ENCODE measurements at regions not wholly inside any gene's neighbourhood (a gene's known extent, or its start where the extent isn't known, plus 50 kb on each side); places are given as distances from the start of the nearest gene placed in this dataset.

DNA sequence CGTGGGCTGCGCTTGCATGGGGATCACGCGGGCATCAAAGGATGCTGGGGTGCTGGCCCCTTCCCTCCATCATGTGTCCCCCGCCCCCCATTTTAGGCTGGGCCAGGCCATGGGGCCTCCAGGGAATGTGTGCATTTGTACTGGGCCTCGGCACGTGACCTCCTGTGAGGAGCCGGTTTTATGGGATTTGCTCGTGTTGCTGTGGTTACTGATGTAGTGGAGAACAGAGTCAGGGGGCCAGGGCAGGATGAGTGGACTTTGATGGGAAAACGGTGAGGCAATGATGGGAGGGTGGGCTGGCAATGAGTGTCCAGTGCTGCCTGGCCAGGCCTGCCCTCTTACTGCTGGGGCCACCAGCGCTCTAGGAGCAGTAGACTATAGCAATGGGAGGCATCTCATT is 257.7 kb downstream of the LOXHD1 start:
- no peak overlapping the region for H3K4me3 ChIP-seq (ENCODE audit: low read depth, low read length)

DNA sequence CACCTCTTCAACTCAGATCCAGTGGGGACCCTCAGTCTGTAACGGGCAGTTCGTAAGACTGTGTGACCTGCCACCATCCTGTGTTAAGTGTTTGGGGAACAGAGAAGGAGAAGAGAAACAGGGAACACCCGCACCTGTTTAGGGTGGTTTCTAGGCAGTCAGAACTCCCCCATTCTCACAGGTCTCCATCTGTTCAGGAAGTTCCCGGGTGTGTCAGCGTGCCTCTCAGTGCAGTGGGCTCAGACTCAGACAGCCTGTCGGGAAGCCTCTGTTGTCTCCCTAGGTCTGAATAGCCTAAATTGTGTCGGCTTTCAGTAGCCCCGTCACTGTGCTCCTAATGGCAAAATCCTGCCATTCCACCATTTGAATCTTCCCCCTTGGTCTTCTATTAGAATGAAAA is 256.6 kb downstream of the LOXHD1 start:
- no peak overlapping the region for H3K4me3 ChIP-seq (ENCODE audit: low read depth, low read length)
- TF ChIP-seq, protein P1, sequence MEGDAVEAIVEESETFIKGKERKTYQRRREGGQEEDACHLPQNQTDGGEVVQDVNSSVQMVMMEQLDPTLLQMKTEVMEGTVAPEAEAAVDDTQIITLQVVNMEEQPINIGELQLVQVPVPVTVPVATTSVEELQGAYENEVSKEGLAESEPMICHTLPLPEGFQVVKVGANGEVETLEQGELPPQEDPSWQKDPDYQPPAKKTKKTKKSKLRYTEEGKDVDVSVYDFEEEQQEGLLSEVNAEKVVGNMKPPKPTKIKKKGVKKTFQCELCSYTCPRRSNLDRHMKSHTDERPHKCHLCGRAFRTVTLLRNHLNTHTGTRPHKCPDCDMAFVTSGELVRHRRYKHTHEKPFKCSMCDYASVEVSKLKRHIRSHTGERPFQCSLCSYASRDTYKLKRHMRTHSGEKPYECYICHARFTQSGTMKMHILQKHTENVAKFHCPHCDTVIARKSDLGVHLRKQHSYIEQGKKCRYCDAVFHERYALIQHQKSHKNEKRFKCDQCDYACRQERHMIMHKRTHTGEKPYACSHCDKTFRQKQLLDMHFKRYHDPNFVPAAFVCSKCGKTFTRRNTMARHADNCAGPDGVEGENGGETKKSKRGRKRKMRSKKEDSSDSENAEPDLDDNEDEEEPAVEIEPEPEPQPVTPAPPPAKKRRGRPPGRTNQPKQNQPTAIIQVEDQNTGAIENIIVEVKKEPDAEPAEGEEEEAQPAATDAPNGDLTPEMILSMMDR (IDR thresholded peaks at IDR 0.05; ENCODE audit: borderline replicate concordance, insufficient read depth, low read depth, low read length): no peak

More for the DNA sequence above, 257.7 kb downstream of the LOXHD1 start:
- TF ChIP-seq, protein P1 (IDR thresholded peaks at IDR 0.05; ENCODE audit: borderline replicate concordance, insufficient read depth, low read depth, low read length): no peak

DNA sequence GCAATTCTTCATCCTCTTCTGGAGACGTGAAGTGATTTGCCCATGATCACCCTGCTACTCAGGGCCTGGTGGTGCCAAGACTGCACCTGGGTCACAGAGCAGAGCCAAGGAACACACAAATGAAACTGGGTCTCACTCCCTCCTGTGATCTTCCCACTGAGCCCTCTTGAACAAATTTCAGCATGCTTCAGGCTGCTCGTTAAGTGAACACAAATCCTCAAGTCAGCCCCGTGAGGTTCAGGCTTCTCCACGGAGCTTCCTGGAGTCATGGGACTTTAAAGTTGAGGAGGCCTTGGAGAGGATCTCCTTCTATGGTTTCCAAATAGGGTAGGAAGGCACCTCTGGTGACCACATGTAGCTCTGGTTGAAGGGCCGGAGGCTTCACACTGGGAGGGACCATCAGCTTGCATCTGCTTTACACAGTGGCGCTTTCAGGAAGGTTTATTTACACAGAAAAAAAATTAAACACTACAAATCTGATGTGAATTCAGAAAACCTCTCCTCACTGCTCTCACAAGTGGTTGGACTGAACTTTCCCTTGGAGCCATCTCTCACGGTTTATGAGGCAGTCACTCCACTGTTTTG is 255.4 kb downstream of the LOXHD1 start:
- no peak overlapping the region for H3K4me3 ChIP-seq (ENCODE audit: low read depth, low read length)
- TF ChIP-seq, protein P1 (IDR thresholded peaks at IDR 0.05; ENCODE audit: borderline replicate concordance, insufficient read depth, low read depth, low read length): no peak

DNA sequence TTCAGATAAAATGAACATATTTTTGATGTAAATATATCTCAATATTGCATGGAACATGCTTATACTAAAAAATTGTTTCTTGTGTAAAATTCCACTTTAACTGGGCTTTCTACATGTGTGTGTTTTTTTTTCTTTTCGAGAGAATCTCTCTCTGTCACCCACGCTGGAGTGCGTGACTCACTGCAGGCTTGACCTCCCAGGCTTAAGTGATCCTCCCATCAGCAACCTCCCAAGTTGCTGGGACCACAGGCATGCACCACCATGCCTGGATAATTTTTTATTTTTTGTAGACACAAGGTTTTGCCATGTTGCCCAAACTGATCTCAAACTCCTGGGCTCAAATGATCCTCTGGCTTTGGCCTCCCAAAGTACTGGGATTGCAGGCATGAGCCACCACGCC is 254.6 kb downstream of the LOXHD1 start:
- TF ChIP-seq, protein P1 (IDR thresholded peaks at IDR 0.05; ENCODE audit: borderline replicate concordance, insufficient read depth, low read depth, low read length): no peak
- no peak overlapping the region for H3K4me3 ChIP-seq (ENCODE audit: low read depth, low read length)

DNA sequence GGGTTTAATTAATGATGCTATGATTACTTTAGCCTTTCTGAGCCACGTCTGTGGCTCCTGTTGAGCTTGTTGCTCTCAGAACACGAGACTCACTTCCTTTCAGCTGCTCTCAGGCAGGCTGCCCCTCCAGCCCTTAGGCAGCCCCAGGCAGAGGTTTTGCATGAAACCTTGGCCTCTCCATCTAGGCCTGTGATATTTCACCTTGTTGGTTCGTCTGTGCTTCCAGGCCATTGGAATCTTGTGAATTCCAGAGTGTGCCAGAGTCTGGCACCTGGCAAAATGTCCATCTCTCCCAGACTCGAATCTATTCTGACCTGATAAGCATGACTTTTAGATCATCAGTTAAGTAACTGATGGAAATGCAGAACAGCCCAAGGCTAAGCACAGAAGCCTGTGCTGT is 254.1 kb downstream of the LOXHD1 start:
- TF ChIP-seq, protein P1 (IDR thresholded peaks at IDR 0.05; ENCODE audit: borderline replicate concordance, insufficient read depth, low read depth, low read length): no peak
- no peak overlapping the region for H3K4me3 ChIP-seq (ENCODE audit: low read depth, low read length)

DNA sequence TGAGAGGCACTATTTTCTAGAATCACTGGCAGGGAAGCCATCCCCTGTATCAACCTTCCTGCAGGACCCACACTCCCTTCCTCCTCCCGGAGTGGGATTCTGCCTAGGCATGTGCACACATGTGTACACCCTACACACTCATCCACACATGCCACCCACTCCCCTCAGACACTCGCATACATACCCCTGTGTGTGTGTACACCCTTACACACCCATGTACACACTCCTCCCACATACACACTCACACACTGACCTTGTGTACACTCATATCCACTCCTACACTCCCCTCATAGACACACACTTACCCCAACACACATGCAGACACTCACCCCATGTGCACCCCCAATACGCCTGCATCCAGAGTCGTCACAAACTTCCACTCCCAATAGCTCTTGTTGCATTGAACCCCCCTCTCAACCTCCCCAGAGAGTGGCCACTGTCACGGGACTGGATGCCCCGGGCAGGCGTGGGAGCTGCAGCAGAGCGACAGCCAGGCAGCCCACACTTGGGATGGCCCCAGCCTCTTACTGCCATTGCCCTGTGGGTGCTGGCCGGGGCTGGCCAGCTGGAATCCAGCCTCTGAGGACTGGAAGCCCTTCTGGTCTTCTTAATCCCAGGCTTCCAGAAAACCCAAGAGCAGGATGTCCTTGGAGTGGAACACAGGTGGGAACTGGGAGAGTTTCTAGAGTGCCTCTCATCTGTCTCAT is 251.0 kb downstream of the LOXHD1 start:
- H3K4me3 ChIP-seq (ENCODE audit: low read depth, low read length): no peak overlapping the region
- TF ChIP-seq, protein P1 (IDR thresholded peaks at IDR 0.05; ENCODE audit: borderline replicate concordance, insufficient read depth, low read depth, low read length): no peak

DNA sequence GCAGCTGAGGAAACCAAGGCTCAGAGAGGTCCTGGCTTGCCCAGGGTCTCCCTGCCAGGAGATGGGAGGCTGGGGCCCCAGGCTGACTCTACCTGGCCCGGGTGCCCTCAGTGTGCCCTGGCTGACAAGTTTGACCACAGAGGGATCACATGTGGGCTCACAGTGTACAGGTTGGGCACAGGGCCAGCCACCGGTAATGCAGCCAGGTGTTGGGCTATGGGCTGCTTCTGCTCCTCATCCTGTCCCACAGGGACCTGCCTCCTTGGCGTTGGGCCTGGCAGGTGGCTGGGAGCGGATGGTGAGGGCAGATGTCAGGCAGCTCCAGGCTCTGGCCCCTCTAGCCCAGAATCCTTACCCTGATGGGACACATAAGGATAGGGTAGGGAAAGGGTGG is 250.5 kb downstream of the LOXHD1 start:
- TF ChIP-seq, protein P1 (IDR thresholded peaks at IDR 0.05; ENCODE audit: borderline replicate concordance, insufficient read depth, low read depth, low read length): no peak

More for the DNA sequence above, 250.5 kb downstream of the LOXHD1 start:
- no peak overlapping the region for H3K4me3 ChIP-seq (ENCODE audit: low read depth, low read length)

Data from GM12875 (cell line).